Uterus (tissue), 2 donors: ENCODE measurements at regions not wholly inside any gene's neighbourhood (a gene's known extent, or its start where the extent isn't known, plus 50 kb on each side); places are given as distances from the start of the nearest gene placed in this dataset.

ENCODE experiments used
- POLR2A ChIP-seq, 2 donors: fragments of 450-650 bp; IDR thresholded peaks; one replicate each; pipeline ENCODE4 v1.6.1; 2016; ENCODE audit warnings: antibody characterized with exemption in 2 of 2, mild to moderate bottlenecking in 1 of 2, moderate library complexity in 1 of 2
- TF ChIP-seq, protein P1 (sequence below), 4 experiments: fragments of 200-600 bp in 2 of 4; fragments of 450-650 bp in 2 of 4; sonication (generic) in 2 of 4; IDR thresholded peaks; one replicate each; pipeline ENCODE4 v1.5.1; 2016 to 2019; ENCODE audit warnings: antibody characterized with exemption in 4 of 4, mild to moderate bottlenecking in 2 of 4, moderate library complexity in 1 of 4

DNA sequence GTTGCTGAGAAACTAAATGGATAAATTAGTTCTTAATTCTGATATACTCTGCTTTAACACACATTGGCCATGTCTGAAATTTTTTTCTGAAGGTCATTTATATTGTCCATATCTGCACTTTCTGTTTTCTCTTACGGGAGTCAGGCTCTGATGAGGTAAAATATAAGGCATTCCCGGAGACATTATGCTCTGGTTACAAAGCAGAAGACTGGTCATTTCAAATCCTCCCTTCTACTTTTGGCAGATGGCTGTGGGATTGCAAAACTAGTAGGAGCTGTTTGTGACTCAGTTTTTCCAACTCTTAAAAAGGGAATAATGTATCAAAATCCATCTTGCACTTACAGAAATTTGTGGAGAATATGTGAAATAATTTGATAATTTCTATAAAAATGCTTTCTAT, 92.2 kb upstream of the CPHXL start:
- TF ChIP-seq POLR2A (IDR thresholded peaks at IDR 0.05) = no peak
- TF ChIP-seq, protein P1, sequence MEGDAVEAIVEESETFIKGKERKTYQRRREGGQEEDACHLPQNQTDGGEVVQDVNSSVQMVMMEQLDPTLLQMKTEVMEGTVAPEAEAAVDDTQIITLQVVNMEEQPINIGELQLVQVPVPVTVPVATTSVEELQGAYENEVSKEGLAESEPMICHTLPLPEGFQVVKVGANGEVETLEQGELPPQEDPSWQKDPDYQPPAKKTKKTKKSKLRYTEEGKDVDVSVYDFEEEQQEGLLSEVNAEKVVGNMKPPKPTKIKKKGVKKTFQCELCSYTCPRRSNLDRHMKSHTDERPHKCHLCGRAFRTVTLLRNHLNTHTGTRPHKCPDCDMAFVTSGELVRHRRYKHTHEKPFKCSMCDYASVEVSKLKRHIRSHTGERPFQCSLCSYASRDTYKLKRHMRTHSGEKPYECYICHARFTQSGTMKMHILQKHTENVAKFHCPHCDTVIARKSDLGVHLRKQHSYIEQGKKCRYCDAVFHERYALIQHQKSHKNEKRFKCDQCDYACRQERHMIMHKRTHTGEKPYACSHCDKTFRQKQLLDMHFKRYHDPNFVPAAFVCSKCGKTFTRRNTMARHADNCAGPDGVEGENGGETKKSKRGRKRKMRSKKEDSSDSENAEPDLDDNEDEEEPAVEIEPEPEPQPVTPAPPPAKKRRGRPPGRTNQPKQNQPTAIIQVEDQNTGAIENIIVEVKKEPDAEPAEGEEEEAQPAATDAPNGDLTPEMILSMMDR (IDR thresholded peaks at IDR 0.05) = no peak
